DLD1 (cell line): ENCODE measurements at regions not wholly inside any gene's neighbourhood (a gene's known extent, or its start where the extent isn't known, plus 50 kb on each side); places are given as distances from the start of the nearest gene placed in this dataset.

ENCODE experiments used
- in situ Hi-C: cut with HindIII; loops from 2 replicates; pipeline ENCODE4 v1.10.0; 2017; ENCODE audit warnings: low sequenced_read_pairs

DNA sequence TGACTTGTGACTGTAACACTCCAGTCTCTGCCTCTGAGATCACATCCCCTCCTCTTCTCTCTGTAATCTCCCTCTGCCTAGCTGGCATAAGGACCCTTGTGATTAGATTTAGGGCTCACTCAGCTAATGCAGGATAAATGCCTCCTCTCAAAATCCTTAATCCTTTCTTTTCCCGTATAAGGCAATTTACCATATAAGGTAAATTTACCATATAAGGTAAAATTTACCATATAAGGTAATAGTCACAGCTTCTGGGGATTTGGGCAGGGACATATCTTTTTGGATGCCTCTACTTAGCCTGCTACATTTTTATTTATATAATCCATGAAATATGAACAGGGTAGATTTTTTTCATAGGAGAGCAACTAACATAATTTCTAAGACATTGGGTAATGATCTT lies 318.0 kb upstream of the PUM3 start:
- in situ Hi-C loops: no loop called here

DNA sequence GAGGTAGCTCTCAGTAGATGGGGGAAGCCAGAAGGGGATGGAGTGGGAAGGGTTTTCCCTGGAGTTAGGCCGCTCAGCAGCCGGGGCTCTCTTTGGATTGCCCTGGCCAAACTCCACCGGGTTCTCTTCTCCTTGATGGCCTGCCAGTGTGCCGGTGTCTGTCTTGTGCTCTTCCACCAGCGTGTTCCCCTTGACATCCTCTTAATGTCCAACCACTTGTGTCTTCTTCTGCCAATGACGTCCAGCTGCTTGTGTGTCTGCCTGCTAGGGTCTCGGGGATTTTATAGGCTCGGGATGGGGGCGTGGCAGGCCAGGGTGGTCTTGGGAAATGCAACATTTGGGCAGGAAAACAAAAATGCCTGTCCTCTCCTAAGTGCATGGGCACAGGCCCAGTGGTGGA lies 313.1 kb upstream of the PUM3 start:
- in situ Hi-C loops: no loop called here

DNA sequence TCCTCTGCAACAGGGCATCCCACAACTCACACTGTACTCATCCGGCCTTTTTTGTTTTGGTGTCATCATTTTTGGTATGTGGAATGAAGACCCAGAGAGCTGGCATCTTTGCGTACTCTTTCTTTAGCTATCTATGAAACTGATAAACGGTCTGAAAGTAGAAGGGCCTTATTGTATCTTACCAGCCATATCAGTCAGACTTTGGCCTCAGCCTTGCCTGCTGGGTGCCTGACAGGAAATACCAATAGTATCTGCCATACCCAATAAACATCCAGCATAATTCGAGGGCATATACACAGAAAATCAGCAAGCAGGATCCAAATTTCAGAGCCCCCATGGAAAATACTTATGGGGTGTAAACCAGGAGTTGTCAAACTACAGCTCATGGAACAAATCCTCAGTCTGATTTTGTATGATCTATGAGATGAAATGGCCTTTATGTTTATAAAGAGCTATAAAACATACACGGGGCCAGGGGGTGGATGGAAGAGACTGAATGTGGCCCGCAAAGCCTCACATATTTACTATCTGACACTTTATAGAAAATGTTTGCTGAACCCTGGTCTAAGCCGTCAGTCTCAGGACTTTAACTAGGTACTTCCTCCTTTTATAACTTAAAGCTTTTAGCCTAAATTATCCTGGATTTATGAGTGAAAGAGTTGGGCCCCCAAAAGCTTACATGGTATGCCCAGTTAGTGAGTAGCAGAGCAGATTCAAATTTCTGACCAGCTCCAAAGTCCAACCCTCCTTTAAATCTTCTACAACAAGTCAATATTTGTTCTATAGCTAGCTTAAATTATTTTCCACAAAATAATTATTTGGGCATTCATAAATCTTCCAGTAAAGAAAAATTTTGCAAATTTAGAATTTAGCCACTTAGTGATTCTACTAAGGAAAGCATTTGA lies 308.0 kb upstream of the PUM3 start:
- in situ Hi-C loops: no loop called here

DNA sequence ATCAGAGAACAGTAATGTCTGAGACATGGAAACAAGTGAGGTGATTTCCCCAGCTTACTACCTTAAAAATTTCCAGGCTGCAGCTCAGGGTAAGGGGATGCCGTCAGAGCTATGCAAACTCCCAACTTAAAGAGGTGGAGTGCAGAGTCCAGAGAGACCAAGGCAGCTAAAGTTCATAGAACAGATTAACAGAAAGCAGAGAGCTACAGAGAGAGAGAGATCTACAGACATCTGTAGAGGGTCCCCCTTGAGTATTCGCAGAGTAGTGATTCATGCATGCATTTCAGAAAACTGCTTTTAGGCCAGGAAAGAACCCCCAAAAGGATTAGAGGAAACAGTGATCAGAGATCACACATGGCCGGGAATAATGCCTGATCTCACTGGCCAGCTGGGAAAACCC lies 306.2 kb upstream of the PUM3 start:
- in situ Hi-C loops: no loop called here

DNA sequence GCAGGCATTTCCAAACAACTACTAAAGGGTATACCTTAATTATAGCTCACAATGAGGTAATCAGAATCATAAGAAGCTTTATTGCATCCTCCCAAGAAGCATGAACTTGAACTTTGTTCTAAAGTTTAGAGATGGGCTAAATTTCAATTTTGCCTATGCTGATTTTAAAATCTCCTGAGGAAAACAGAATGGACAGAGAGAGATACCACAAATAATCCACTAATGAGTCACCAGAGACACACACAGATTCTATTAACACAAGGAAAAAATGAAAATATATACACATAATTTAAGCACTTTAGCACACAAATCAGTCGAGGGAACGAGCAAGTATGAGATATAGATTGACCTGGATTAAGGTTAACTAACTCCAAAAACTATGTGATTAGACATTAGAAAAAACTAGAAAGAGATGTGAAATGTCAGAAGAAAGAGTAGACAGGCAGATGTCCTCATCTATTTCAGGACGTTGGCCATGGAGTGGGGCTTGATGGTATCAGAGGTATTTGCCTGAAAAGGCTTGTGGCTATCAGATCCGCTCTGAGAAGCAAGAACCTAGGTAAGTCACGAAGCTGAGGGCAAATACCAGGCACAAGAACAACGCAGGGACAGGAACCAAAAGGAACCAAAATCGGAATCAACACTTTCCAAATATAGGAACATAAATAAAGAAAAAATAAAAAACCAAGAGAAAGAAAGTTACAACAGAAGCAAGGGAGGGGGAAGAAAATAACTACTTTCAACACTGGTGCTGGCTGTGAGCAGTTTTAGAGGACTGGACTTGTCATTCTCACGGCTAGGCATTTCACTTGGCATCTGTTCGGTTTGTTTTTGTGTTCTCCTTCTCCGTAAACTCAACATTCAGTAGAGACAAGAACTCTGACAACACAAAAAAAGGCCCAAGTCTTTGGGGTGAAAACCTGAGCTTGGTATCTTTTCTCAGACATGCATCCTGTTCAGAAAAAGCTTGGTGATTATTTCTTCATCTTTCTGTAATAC lies 294.6 kb upstream of the PUM3 start:
- in situ Hi-C loops: no loop called here

DNA sequence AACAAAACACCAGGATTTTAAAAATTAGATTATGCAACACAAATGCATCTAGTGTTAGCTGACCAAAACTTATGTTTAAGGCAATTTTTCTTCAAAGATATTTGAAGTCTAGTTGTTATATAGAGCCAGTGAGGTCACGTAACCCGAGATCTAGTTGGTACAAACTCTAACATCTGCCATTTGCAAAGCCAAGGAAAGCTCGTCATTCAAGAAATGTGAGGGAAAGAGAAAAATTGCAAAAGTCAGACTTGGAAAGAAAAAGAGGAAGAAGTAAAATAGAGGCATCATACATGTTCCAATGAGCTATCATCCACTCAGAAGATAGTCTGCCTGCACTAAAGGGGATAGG lies 293.4 kb upstream of the PUM3 start:
- in situ Hi-C loops: no loop called here

DNA sequence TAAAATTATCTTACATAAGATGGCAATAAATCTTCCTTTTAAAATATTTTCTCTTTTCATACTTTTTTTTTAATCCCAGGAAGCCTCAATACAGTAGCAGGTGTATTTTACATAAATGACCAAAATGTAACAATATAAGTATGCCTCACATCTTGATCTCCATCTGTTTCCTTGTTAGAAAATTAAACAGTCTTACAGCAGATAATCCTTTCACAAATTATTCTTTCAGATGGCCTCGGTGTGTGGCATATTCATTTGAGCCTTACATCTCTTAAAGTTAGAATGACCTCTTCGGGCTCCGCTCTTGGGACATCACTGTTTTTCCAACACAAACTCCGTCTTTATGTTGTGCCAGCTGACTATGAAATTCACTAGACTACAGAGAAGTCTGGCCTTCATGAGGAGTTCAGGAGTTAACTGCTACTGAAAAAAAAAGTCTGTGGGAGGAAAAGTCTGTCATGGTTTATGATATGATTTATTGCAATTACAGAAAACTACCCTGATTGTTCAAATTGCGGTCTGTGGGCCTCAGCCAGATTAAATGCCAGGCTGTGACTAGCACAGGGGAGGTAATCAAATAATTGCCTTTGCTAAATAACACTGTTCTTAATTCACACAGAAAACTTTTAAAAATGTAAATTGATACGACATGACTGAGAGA lies 292.9 kb upstream of the PUM3 start:
- in situ Hi-C loops: no loop called here

DNA sequence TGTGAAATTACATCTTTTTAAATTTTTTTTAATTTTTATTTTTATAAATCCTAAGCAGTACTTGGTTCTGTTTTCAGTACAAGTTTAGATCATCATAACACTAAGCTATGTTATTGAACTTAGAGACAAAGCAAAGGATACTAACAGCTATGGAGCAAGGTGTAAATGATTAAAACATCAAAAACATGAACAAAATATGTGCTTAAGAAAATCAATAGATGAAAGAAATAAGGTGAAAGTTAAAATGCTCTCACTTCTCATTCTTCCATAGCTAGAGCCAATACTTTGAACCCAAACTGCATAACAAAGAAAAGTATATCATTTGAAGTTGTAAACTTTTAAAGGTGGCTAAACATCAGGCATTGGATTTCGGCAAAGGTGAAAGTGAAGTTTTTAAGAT lies 292.3 kb upstream of the PUM3 start:
- in situ Hi-C loops: no loop called here

DNA sequence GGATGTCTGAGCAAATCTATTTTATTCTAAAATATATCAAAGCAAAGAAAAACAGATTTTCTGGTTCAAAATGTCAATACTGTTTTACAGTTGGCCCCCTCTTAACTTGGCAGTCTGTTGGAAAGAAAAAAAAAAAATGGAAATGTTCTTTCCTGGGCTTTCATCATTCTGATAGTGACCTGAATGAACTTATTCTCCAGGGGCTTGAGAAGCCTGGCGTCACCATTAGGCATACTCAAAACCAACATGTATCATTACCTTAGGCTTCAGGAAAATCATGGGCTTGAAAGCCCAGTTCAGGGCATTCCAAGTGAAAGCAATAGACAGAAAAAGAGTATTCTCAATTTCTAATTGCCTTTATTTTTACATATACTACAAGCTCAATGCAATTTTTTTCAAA lies 283.7 kb upstream of the PUM3 start:
- in situ Hi-C loops: no loop called here

DNA sequence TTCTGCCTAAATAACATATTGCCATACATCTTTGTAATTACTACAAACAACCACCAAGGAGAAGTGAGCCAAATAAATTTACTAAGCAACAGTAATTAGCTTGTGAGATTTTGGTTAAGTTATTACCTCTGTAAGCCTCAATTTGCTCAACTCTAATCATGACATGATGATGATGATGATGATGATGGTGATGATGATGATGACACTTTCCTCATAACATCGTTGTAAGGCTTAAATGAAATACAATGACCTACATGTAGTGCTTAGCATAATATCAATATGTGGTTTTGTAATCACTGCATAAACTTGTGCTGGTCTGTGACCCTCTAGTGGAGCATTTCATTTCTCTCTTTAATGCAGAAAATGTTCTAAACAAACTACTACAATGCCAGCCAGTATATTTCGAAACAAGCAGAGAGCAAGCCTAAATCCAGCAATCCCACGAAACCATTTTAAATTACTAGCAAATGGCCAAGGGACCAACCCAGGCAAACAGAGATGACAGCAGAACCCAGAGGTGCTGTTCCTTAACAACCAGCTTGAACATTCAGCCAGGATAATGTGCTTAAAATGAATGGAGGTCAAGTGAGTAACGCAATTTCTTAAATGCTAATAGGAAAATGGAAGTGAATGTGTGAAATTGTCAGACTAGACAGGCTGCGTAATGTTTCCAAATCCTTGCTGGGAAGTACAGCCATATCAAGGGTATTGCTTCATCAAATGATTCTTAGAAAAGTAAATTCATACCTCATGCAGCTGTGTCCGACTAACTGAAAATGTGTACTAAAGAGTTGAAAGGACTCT lies 281.9 kb upstream of the PUM3 start:
- in situ Hi-C loops: no loop called here

DNA sequence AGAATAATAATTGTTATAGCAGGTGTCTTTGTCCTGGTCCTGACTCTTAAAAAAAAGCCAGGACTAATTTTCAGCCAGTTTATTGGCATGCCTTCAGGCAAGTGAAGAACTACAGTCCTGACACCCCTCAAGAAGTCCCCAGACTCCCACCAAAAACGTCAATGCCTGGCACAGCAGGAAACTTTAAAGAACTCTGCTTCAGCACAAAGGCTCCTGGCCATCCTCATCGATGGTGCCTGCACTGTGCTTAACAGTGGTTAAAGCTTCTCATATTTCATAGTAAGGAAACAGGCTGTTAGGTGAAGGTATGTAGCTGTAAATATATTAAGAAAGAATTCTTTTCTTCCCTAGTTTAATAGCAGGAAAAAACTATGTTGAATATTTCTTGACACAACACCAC lies 280.1 kb upstream of the PUM3 start:
- in situ Hi-C loops: no loop called here

DNA sequence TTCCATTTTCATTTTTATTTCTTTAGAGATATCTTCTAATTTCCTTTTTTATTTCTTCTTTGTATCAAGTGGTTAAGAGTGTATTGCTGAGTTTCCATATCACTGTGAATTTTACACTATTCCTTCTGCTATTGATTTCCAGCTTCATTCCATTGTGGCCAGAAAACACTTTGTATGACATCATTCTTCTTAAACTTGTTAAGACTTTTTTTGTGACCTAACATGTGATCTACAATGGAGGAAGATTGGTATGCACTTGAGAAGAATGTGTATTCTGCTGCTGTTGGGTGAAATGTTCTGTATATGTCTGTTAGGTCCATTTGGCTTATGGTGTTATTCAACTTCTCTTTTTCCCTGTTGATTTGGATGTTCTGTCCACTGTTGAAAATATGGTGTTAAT lies 274.2 kb upstream of the PUM3 start:
- in situ Hi-C loops: no loop called here

DNA sequence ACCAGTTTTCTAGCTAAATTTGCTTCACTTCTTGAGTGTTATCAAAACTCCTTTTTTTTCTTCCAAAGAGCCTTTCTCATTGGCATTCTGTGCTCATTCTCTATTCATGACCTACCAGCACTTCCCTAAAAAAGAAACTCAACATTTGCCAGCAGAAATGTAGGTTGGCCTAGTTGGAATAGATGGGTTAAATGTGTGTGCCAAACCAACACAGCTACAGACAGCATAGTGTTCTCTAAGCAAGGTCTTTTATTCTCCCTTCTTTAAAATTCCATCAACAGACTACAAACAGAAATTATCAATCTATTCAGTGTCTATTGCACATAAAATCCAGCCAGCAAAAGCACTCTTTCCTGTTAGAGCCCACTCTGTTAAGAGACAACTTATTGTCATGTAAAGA lies 255.8 kb upstream of the PUM3 start:
- in situ Hi-C loops: no loop called here

DNA sequence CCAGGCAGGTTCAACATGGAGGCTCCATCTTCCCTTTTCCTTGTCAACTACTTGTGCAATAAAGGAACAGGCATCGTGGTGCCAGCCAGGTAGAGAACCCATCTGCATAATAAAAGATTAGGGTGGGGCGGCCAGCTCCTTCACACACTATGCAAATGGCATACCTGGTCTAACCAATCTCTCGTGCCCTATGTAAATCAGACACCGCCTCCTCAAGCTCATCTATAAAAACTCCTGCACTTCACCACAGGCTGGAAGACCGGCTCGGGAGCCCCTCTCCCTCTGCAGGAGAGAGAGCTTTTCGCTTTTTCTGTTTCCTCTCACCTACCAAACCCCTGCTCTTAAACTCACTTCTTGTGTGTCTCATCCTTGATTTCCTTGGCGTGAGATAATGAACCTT lies 244.3 kb upstream of the PUM3 start:
- in situ Hi-C loops: no loop called here

DNA sequence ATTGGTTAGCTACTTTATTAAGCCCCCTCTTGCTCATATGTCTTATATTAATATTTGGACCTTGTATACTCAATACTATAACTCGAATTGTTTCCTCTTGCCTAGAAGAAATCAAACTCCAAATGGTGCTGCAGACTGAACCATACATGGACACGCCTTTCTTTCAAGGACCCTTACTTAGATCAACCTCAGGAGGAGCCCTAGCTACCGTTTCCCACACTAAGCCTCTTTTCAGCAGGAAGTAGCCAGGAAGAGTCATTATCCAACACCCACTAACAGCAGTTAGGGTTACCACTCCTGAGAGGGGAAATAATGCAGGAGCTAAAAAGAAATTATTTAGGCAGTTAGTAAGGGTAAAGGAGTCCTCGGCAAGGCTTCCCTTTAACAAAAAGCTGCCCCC lies 243.8 kb upstream of the PUM3 start:
- in situ Hi-C loops: no loop called here

DNA sequence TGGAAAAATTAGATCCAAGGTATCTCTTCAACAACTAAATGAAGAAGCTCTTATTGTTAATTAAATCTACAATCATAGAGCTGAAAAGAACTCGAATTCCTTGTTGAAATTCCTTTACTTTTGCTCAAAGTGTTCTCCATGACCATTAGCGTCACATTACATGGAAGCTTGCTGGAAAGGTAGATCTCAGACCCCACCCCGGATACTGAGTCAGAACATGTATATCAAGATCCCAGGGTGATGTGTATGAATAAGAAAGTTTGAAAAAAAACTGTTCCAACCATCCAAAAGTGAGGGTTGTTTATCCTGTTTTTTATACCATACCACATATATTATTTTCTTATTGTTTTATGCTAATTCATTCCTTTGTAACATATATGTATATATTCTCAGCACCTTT lies 237.1 kb upstream of the PUM3 start:
- in situ Hi-C loops: no loop called here

DNA sequence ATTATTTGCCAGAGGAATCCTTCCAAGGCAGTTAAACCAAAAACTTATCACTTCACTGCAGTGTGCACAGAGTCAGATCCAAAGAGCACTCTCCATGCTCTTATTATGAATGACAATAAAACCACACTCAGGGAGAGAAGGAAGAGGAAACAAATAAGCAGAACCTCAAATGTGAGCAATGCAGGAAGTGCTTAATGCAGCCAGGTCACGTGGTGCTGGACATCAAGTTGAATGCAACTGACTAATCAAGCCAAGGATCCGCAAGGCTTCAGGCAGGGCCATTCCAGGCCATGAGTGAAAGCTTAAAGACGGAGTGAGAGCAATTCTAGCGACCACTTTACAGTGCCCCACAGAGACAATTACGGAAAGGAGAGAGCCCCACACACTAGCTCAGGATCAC lies 230.4 kb upstream of the PUM3 start:
- in situ Hi-C loops: no loop called here

DNA sequence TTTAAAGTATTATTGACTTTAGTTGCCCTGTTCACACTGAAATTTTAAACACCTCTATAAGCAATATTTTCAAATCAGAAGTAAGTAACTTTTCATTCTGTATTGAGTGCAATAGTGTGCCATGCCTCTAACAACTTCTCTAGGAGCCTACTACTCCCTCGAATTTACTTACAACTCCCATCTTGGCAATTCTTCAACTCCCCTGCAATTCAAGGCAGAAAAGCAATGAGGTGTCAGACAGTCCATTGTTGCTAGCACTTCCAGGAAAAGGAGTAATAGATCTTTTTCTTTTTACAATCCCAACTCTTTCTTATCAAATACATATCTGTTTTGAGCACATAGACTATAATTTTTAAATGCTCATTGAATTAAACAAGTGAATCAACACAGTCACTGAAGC lies 222.7 kb upstream of the PUM3 start:
- in situ Hi-C loops: no loop called here

DNA sequence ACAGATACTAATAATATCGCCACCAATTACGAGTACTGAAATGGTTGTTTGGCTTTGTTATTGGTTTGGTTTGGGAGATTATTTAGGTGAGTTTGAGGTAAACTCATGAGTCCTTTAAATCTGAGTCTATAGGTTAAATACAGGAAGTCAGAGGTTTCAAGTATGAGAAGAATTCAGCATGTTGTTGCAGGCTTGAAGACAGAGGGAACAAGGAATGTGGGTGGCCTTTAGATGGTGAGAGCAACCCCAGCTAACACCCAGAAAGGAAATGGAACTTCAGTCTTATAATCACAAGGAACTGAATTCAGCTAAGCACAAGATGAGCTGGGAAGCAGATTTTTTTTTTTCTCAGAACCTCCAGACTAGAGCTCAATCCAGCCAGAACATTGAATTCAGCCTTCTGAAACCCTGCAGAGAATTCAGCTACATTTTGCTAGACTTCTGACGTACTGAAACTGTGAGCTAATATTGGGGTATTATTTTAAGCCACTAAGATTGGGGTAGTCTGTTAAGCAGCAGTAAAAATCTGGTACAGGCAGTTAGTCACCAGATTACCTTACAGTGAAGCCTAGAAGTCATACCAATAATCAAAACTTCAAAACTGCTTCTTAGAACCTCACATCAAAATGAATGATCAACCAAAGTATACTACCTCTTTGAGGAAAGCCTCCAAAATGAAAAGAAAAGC lies 216.0 kb upstream of the PUM3 start:
- in situ Hi-C loops: no loop called here

DNA sequence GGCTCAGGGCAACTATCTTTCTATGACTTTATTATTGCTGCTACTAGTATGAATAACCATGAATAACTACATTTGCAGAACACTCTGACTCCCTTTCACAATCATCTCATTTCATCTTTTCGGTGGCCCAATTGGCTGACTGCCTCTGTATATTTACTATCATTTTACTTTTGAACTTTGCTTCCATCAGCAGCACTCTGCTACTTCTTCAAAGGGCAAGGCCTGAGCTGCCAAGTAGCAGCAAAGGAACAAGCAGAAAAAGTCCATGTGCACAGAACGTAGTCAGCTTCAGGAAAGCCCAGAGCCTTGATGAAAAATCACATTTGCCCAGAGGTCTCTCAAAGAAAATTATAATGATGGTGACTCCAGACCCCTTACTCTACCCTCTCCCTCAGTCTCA lies 214.5 kb upstream of the PUM3 start:
- in situ Hi-C loops: no loop called here
